ENCODE measurements at regions not wholly inside any gene's neighbourhood (a gene's known extent, or its start where the extent isn't known, plus 50 kb on each side); places are given as distances from the start of the nearest gene placed in this dataset.

GRCh38 chr5:166399781-166400180 is 1891.7 kb upstream of the WWC1 start:
- Histone ChIP-seq H4K20me1 (ENCODE audit: control insufficient read depth, extremely low read depth, insufficient read depth, low read length) (no peaks in the 10 kb centered on the region), H3K27me3 (ENCODE audit: control insufficient read depth, extremely low read depth, insufficient read depth, low read length) (no peaks in the 10 kb centered on the region), H3K4me3 (ENCODE audit: control insufficient read depth in 2 of 3, extremely low read depth in 1 of 3, insufficient read depth in 2 of 3, low read depth in 1 of 3, low read length in 3 of 3) (no peak overlapping the region), H3K9ac (ENCODE audit: control insufficient read depth, extremely low read depth, insufficient read depth, low read length) (no peak overlapping the region), H3K9me1 (ENCODE audit: control insufficient read depth, extremely low read depth, insufficient read depth, low read length) (no peaks in the 10 kb centered on the region), H3K4me2 (ENCODE audit: control insufficient read depth, extremely low read depth, insufficient read depth, low read depth, low read length) (no peak overlapping the region), H3K79me2 (ENCODE audit: control insufficient read depth, insufficient read depth, low read length) (no peaks in the 10 kb centered on the region), H3K36me3 (ENCODE audit: control insufficient read depth in 2 of 2, extremely low read depth in 1 of 2, insufficient read depth in 2 of 2, low read length in 2 of 2) (no peaks in the 10 kb centered on the region), H3K4me1 (ENCODE audit: control insufficient read depth, extremely low read depth, insufficient read depth, low read length) (no peaks in the 10 kb centered on the region), H3K27ac (ENCODE audit: control insufficient read depth, insufficient read depth, low read length) (no peak overlapping the region), H2AFZ (ENCODE audit: control insufficient read depth, low read length) (no peak overlapping the region), H3K9me3 (ENCODE audit: control insufficient read depth, low read depth, low read length) (no peaks in the 10 kb centered on the region)
- dilution Hi-C loops (cut with MboI; ENCODE audit: extremely low pct_ligation_motif_present, low sequenced_read_pairs), result no loop called here
- FAIRE-seq, result no peak
- TF ChIP-seq EZH2 (IDR thresholded peaks at IDR 0.05; ENCODE audit: low read length), result no peak
- TF ChIP-seq CTCF (optimal IDR thresholded peaks at IDR 0.05 in 1 of 3, IDR thresholded peaks at IDR 0.05 in 1 of 3, conservative IDR thresholded peaks at IDR 0.05 in 1 of 3; ENCODE audit: extremely low read depth in 1 of 3, insufficient read depth in 2 of 3, low read length in 3 of 3), result no peak
- no peak for DNase-seq (ENCODE audit: low read depth, low spot score)

GRCh38 chr5:166401391-166401790 is 1890.1 kb upstream of the WWC1 start:
- FAIRE-seq, result no peak

More at GRCh38 chr5:166401391-166401790, 1890.1 kb upstream of the WWC1 start:
- no peak overlapping the region for H2AFZ ChIP-seq (ENCODE audit: control insufficient read depth, low read length)
- H3K9me1 ChIP-seq (ENCODE audit: control insufficient read depth, extremely low read depth, insufficient read depth, low read length), result no peaks in the 10 kb centered on the region
- TF ChIP-seq CTCF (optimal IDR thresholded peaks at IDR 0.05 in 1 of 3, IDR thresholded peaks at IDR 0.05 in 1 of 3, conservative IDR thresholded peaks at IDR 0.05 in 1 of 3; ENCODE audit: extremely low read depth in 1 of 3, insufficient read depth in 2 of 3, low read length in 3 of 3) (no peak), EZH2 (IDR thresholded peaks at IDR 0.05; ENCODE audit: low read length) (no peak)
- no peaks in the 10 kb centered on the region for H3K4me1 ChIP-seq (ENCODE audit: control insufficient read depth, extremely low read depth, insufficient read depth, low read length)
- no peaks in the 10 kb centered on the region for H3K36me3 ChIP-seq (ENCODE audit: control insufficient read depth in 2 of 2, extremely low read depth in 1 of 2, insufficient read depth in 2 of 2, low read length in 2 of 2)
- H4K20me1 ChIP-seq (ENCODE audit: control insufficient read depth, extremely low read depth, insufficient read depth, low read length), result no peaks in the 10 kb centered on the region
- H3K9me3 ChIP-seq (ENCODE audit: control insufficient read depth, low read depth, low read length), result no peaks in the 10 kb centered on the region
- no peaks in the 10 kb centered on the region for H3K27me3 ChIP-seq (ENCODE audit: control insufficient read depth, extremely low read depth, insufficient read depth, low read length)
- no peak for DNase-seq (ENCODE audit: low read depth, low spot score)
- no peak overlapping the region for H3K4me2 ChIP-seq (ENCODE audit: control insufficient read depth, extremely low read depth, insufficient read depth, low read depth, low read length)
- no peaks in the 10 kb centered on the region for H3K79me2 ChIP-seq (ENCODE audit: control insufficient read depth, insufficient read depth, low read length)
- no peak overlapping the region for H3K4me3 ChIP-seq (ENCODE audit: control insufficient read depth in 2 of 3, extremely low read depth in 1 of 3, insufficient read depth in 2 of 3, low read depth in 1 of 3, low read length in 3 of 3)
- no peak overlapping the region for H3K9ac ChIP-seq (ENCODE audit: control insufficient read depth, extremely low read depth, insufficient read depth, low read length)
- dilution Hi-C loops (cut with MboI; ENCODE audit: extremely low pct_ligation_motif_present, low sequenced_read_pairs), result no loop called here
- no peak overlapping the region for H3K27ac ChIP-seq (ENCODE audit: control insufficient read depth, insufficient read depth, low read length)

All from keratinocyte (primary cell).